ENCODE measurements at regions not wholly inside any gene's neighbourhood (a gene's known extent, or its start where the extent isn't known, plus 50 kb on each side); places are given as distances from the start of the nearest gene placed in this dataset.

- TF ChIP-seq POLR2AphosphoS5 (IDR thresholded peaks at IDR 0.05; ENCODE audit: low read depth, low read length) = no peak
- no peak for TF ChIP-seq TAF1 (IDR thresholded peaks at IDR 0.05; ENCODE audit: borderline replicate concordance, insufficient read depth, low read length)
- no peak for TF ChIP-seq REST (IDR thresholded peaks at IDR 0.05; ENCODE audit: insufficient read depth in 1 of 2, low read depth in 2 of 2, low read length in 2 of 2)
- no peak for TF ChIP-seq SIN3A (IDR thresholded peaks at IDR 0.05; ENCODE audit: borderline replicate concordance, insufficient read depth, low read length)
These were observed 1034.4 kb downstream of the IGSF11 start for GRCh38 chr3:118000219-118000618.

All from PFSK-1 (cell line).